Coronary artery (tissue), 2 donors: ENCODE measurements at regions not wholly inside any gene's neighbourhood (a gene's known extent, or its start where the extent isn't known, plus 50 kb on each side); places are given as distances from the start of the nearest gene placed in this dataset.

Experiments used
- DNase-seq: peaks from one replicate; pipeline ENCODE4 v3.0.0-alpha.2; 2017; ENCODE audit warnings: low spot score
- H3K27ac ChIP-seq, 2 donors: fragments of 200-600 bp; sonication (generic); one replicate each; pipeline ENCODE4 v1.5.1; 2016 to 2019
- H3K4me3 ChIP-seq: fragments of 200-600 bp; sonication (generic); 2 replicates; pipeline ENCODE4 v1.5.1; 2016; ENCODE audit warnings: mild to moderate bottlenecking, moderate library complexity
- CTCF ChIP-seq: fragments of 200-600 bp; sonication (generic); IDR thresholded peaks from one replicate; pipeline ENCODE4 v1.5.1; 2019; ENCODE audit warnings: antibody characterized with exemption

- Histone ChIP-seq H3K27ac (no peak overlapping the region), H3K4me3 (no peak overlapping the region)
- no peak for DNase-seq
- TF ChIP-seq CTCF = no peak
Observed at GRCh38 chr14:29380826-29381225, 546.8 kb downstream of the PRKD1 start.

- no peak overlapping the region for H3K27ac ChIP-seq
- H3K4me3 ChIP-seq = no peak overlapping the region
- no peak for TF ChIP-seq CTCF
- DNase-seq = no peak
Observed at GRCh38 chr14:29388571-29388970, 539.1 kb downstream of the PRKD1 start.

GRCh38 chr14:29390081-29390832 is 537.4 kb downstream of the PRKD1 start:
- Histone ChIP-seq H3K4me3 (no peak overlapping the region), H3K27ac (no peak overlapping the region)
- TF ChIP-seq CTCF = no peak
- no peak for DNase-seq

- no peak overlapping the region for H3K27ac ChIP-seq
- no peak for TF ChIP-seq CTCF
- no peak for DNase-seq
- H3K4me3 ChIP-seq = no peak overlapping the region
Observed at GRCh38 chr14:29391231-29391630, 536.4 kb downstream of the PRKD1 start.

GRCh38 chr14:29391801-29392200 is 535.8 kb downstream of the PRKD1 start:
- no peak overlapping the region for H3K4me3 ChIP-seq
- TF ChIP-seq CTCF = no peak
- no peak overlapping the region for H3K27ac ChIP-seq
- DNase-seq = no peak

GRCh38 chr14:29392287-29392686 is 535.4 kb downstream of the PRKD1 start:
- Histone ChIP-seq H3K4me3 (no peak overlapping the region), H3K27ac (no peak overlapping the region)
- no peak for TF ChIP-seq CTCF
- DNase-seq = no peak

GRCh38 chr14:29403091-29403490 is 524.6 kb downstream of the PRKD1 start:
- no peak overlapping the region for H3K27ac ChIP-seq
- no peak for DNase-seq
- TF ChIP-seq CTCF = no peak
- no peak overlapping the region for H3K4me3 ChIP-seq
